ENCODE measurements at regions not wholly inside any gene's neighbourhood (a gene's known extent, or its start where the extent isn't known, plus 50 kb on each side); places are given as distances from the start of the nearest gene placed in this dataset.

DNA sequence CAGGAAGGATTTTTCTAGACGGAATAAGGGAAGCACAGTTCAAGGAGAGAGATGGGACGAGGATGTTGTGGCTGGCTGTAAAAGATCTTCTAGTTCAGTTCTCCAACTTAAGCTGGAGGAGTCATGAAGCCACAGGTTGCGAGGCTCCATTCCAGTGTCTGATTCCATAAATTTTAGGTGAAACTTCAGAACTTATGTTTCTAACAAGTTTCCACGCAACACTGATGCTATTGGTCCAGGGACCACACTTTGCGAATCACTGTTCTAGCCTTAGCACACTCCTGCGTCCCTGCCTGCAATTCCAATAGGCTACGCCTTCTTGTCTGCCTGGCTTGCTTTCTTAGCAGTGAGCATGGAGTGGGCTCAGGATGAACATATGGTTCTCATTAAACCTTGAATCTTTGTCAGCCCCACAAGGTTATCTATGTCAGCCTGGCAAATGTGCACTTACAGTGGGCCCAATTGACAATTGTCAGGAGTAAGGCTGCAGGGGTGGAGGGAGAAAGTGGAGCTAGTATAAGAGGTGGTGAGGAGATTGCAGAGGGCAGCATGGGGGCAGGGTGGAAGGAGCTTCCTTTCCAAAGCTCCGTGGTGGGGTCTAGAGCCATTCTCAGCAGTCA lies 438.1 kb upstream of the ST6GAL2 start:
- TF ChIP-seq EP300 (IDR thresholded peaks at IDR 0.05) (no peak), POLR2AphosphoS5 (IDR thresholded peaks at IDR 0.05) (no peak), POLR2A (IDR thresholded peaks at IDR 0.05) (no peak)
- TF ChIP-seq, protein P1, sequence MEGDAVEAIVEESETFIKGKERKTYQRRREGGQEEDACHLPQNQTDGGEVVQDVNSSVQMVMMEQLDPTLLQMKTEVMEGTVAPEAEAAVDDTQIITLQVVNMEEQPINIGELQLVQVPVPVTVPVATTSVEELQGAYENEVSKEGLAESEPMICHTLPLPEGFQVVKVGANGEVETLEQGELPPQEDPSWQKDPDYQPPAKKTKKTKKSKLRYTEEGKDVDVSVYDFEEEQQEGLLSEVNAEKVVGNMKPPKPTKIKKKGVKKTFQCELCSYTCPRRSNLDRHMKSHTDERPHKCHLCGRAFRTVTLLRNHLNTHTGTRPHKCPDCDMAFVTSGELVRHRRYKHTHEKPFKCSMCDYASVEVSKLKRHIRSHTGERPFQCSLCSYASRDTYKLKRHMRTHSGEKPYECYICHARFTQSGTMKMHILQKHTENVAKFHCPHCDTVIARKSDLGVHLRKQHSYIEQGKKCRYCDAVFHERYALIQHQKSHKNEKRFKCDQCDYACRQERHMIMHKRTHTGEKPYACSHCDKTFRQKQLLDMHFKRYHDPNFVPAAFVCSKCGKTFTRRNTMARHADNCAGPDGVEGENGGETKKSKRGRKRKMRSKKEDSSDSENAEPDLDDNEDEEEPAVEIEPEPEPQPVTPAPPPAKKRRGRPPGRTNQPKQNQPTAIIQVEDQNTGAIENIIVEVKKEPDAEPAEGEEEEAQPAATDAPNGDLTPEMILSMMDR (IDR thresholded peaks at IDR 0.05), result no peak

Data from stomach (tissue), 4 donors.